ENCODE measurements at regions not wholly inside any gene's neighbourhood (a gene's known extent, or its start where the extent isn't known, plus 50 kb on each side); places are given as distances from the start of the nearest gene placed in this dataset.

GRCh38 chr14:87160989-87161388, 832.0 kb downstream of the GALC start:
- no peak for DNase-seq (ENCODE audit: low spot score)

GRCh38 chr14:87158283-87158682, 834.7 kb downstream of the GALC start:
- no peak for DNase-seq (ENCODE audit: low spot score)

- no peak for DNase-seq (ENCODE audit: low spot score)
These were observed 836.1 kb downstream of the GALC start for GRCh38 chr14:87156878-87157277.

DNA sequence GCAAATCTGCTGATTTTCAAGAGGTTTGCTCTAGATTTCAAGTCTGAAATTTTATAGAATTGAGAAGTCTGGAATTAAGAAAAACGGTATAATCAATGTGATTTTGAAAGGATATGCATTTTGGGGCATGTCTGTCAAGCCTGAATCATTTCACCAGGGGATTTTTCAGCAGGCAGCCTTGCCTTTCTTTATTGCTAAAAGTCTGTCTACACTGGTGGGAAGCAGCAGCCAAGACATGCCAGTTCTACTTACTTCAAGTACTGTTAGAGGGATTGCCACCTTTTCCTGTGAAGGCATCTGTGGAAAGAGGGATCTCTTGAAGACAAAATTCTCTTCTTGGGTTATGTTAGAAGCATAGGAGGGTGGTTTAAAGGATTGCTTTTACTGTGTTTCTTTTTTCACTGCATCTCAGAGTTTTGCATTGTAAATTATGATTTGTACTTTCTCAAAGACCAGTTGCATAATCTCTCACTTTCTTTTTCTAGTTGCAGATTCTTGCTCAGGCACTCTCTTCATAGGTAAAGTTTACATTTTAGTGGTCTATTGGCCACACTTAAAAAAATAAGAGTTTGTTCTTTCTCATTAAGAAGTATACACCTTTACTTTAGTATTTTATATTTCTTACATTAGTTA, 837.0 kb downstream of the GALC start:
- DNase-seq (ENCODE audit: low spot score): no peak

DNA sequence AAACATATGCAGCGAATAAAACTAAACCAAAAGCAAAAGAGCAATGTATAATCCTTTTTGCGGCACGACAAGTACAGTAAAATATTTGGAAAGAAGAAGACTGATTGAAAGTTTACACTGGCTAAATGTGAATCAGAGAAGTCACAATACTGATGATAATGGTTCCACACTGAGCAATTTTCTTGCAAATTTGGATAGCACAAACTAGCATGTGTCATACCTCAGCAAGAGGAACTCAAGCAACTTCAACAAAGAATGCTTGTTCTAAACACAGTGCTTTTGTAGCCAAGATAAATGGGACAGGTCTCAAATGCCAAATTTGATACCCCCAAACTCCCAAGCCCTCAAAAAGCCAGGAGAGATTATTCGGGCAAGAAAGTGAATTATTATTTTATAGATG, 839.1 kb downstream of the GALC start:
- no peak for DNase-seq (ENCODE audit: low spot score)

DNA sequence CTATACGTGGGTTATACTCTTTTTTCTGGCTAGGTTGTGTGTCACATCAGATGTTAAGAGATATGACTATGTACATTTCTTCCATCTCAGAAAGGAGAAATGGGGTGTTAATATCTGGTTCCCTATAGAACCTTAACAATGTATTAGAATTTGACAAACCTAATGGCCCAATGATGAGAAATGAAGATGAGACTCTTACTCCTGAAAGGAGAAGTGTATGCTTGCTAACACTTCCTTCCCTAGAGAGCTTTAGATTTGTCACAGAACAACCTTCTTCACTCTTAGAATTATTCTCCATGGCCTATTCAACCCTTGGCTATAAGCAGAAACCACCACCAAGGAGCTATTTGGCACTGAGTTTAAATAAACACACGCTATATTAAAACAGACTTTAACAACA, 839.6 kb downstream of the GALC start:
- no peak for DNase-seq (ENCODE audit: low spot score)

DNA sequence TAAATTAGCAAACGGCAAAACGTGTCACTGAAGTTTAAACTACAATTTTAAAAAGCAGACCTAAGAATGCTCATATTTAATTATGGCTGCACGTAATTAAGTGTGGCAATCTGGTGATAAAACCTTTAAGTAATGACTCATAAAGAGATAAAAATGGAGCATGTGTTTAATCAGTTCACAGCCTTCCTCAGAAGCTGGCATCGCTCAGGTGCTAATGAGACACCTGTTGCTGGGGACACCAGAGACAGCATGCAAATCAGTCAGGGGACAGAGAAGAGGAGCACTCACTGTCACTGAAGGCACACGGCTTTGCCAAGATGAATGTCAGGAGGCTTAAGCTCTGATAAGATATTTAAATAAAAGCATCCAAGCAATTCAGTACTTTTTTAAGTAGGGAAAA, 840.3 kb downstream of the GALC start:
- DNase-seq (ENCODE audit: low spot score): no peak

DNA sequence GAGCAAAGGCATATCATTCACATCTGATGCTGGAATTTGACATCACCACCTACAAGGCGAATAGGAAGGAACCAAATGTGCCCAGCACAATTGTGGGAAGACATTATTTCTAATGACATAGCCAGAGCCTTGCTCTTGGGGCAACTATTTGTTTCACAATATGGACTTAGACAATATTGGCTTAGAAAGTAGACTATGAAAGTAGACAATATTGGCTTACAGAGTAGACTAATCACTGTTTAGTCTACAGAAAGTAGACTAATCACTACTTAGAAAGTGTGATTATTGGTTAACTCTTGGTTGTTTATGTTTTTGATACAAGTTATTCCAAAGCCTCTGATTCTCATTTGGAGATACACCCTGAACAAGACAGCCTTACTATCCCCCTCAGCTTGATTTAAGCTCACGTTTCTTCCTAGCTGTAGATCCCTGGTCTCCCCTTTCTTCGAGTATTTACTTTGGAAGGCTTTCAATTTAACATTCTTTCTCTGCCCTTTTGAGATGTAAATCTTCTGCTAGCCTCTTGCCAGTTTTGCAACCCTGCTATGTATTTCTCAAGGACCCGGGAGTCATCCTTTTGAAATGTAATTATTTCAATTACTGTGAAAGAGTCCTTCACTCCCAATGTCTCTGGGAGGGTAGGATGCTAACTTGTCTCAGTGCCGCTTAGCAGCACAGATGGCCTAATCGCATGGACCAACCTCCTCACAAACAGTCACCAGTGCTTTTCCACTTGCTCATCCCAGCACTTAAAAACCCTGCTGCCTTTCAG, 843.2 kb downstream of the GALC start:
- no peak for DNase-seq (ENCODE audit: low spot score)

GRCh38 chr14:87148655-87149054, 844.3 kb downstream of the GALC start:
- no peak for DNase-seq (ENCODE audit: low spot score)

DNA sequence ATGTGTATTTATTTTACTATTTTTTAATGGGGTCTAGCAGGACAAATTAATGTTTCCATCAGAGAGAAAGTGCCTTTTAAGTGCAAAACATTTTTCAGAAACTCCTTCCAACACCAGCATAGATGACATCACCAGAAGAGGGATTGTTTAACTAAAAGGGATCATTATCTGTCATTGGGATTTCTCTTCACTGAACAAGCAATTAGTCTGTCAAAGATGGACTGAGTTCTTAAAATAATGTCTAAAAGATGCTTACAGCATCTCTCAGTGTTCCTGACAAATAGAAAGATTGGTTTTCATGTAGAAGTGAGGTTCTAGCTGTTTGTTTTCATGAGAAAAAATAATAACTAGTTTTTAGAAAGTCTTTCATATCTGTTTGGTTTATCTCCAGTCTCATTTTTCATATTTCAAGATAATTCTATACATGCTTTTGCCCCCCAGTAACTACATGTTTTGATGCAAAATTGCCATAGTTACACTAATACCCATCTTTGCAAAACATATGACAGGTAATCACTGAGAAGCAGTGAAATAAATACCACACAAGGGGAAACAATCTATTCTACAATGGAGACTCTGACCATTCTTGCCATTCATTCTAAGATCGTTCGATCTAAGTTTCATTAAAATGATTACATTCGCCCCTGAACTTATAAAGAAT, 850.3 kb downstream of the GALC start:
- DNase-seq (ENCODE audit: low spot score): no peak

DNA sequence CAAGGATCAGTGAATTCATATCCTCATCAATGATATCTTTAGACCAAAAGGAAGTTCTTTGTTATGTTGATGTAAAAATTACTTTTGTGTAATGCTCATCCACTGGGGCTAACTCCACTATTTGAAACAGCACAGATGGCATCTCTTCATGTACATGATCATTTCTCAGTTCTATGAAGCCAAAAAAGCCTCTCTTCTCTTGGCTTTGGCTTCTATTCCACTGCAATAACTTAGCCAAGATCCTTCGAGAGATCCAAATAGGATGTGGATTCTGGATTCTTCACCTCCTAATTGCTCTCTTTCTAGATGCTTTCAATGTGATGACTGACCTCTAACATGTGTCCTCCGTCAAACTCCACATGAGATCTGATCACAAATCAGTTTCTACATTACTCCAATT, 851.2 kb downstream of the GALC start:
- DNase-seq (ENCODE audit: low spot score): no peak

GRCh38 chr14:87139299-87139698, 853.7 kb downstream of the GALC start:
- DNase-seq (ENCODE audit: low spot score): no peak

DNA sequence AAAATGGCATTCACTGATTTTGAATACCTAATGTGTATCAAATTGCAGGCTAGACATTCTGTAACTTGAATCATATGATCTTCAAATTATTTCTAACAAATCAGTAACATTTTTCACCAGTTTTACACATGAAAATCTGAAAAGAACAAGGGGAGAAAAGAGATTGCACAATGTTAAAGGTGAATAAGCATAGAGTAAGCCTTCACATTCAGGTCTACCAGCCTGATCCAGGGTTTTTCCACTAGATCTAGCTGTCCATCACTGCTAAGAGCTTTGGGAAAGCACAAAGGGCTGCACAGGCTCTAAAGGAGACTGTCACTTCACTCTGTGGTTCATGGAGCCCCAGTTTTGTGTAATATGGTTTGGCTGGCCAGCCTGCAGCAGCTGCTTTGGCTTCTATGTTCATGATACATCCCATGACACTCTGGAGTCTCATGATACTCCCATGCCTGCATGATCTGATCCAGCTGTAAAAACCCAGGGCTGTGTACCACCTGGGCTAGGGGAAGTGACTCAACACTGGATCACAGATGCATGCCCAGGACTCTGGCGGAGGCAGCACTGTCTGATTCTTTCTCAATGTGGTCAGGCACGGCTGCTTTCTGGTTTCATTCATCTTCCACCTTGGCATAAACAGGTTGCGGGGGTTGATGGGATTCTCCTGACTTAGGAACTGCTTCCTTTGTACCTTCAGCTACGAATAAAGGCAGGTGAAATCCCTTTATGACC, 859.7 kb downstream of the GALC start:
- no peak for DNase-seq (ENCODE audit: low spot score)

- no peak for DNase-seq (ENCODE audit: low spot score)
These were observed 861.1 kb downstream of the GALC start for GRCh38 chr14:87131879-87132278.

DNA sequence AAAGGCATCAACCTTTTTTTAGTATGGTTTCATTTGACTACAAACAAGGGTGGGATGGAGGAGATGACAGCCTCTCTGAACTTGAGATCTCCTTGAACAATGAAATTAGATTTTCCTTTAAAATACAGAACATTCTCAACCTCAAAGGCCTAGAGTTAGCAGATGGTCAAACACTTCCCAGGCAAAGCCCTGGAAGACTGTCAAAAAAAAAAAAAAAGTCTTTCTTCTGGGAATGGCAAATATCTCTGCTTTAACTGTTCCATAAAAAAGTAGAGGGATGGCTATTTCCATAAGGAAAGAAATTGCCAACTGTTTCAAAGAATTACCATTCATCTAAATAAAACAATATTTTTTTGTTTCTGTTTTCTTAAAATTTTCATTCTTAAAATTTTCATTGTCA, 870.8 kb downstream of the GALC start:
- DNase-seq (ENCODE audit: low spot score): no peak

GRCh38 chr14:87121716-87122115, 871.3 kb downstream of the GALC start:
- no peak for DNase-seq (ENCODE audit: low spot score)

- DNase-seq (ENCODE audit: low spot score): no peak
These were observed 877.7 kb downstream of the GALC start for GRCh38 chr14:87115234-87115633.

GRCh38 chr14:87113286-87113685, 879.7 kb downstream of the GALC start:
- DNase-seq (ENCODE audit: low spot score): no peak

- DNase-seq (ENCODE audit: low spot score): no peak
These were observed 881.2 kb downstream of the GALC start for GRCh38 chr14:87111741-87112140.

- no peak for DNase-seq (ENCODE audit: low spot score)
These were observed 881.9 kb downstream of the GALC start for GRCh38 chr14:87111126-87111525.

- DNase-seq (ENCODE audit: low spot score): no peak
These were observed 883.7 kb downstream of the GALC start for GRCh38 chr14:87109271-87109670.

DNA sequence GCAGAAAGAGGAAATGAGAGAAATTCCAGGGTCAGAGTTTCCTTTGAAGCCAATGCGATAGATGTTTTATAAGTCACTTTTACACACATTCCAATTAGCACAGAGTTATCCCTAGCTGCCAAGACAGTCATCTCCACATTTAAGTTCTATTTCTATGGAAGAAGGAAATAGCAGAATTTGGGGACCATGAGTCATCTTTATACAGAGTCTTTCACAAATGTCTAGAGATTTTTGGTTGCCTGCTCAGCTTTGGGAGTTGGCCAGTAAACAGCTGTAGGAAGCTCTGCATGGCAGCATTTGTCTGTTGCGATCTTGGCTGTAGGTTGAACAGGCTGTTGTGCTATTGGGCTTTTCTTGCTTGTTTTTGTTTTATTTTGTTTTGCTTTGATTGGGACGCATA, 884.3 kb downstream of the GALC start:
- no peak for DNase-seq (ENCODE audit: low spot score)

Data from HuH-7.5 (cell line).